Activated T-helper 1 cell treated with anti-CD3 and anti-CD28 coated beads, Interleukin-2, amount 50 U/mL, for 16 hours (primary cell): ENCODE measurements at regions not wholly inside any gene's neighbourhood (a gene's known extent, or its start where the extent isn't known, plus 50 kb on each side); places are given as distances from the start of the nearest gene placed in this dataset.

Source experiments
- DNase-seq, 2 donors: peaks; one replicate each; pipeline ENCODE4 v3.0.0-alpha.2; 2020; ENCODE audit warnings: low read depth in 1 of 2, low spot score in 1 of 2

- DNase-seq: no peak
Observed at GRCh38 chr2:220263300-220263699, 635.9 kb downstream of the SLC4A3 start.

- DNase-seq: no peak
Observed at GRCh38 chr2:220269367-220269766, 641.9 kb downstream of the SLC4A3 start.

- DNase-seq: no peak
Observed at GRCh38 chr2:220270481-220271070, 643.1 kb downstream of the SLC4A3 start.

GRCh38 chr2:220272656-220273055 is 645.2 kb downstream of the SLC4A3 start:
- no peak for DNase-seq

DNA sequence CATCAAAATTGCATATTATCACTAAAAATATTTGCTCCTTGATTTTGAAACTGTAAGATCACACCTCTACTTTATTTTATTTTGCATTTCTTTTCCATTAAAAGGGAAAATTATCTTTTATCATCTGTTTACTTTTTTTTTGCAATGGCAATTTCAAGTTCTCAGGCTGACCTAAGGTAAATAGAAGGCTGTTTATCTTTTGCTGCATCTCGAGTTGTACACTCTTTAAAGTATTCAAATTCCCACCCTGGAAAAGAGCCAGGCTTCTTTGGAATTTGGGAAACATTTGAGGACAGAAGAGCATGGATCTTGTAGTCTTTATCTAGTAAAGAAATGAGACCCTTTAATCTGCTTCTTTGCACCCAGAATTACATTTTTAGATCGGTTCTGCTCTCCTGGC is 645.7 kb downstream of the SLC4A3 start:
- DNase-seq: no peak

- no peak for DNase-seq
Observed at GRCh38 chr2:220275454-220275853, 648.0 kb downstream of the SLC4A3 start.

DNA sequence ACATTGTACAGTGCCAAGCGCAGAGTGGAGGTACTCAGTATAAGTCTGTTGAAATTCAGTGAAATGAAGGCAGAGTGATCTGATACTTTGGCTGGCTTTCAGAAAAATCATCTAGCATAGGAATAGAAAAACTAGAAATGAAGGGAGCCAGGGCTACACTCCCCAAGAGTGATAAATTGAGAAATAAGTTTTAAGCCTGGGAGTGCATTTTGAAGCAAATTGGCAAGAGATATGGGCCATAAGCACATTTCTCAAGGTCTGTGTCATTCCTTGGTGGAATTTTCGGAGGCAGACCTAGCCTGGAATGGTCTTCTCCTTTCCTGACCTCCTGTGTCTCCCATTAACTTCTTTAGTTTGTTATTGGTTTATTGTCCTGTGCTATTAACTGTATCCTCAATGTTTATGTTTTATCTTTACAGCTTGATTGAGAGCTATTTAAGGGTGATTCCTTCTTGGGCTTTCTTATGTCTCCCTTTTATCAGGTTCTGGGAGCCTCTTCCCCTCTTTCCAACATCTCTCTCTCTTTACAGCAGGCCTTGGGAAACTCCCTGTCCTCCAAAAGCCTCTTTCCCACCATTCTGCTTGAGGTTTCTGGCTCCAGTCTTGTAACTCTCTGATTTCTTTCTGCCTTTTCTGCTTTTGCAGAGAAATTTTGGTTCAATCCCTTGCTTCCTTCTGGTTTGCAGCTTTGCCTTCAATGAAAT is 649.5 kb downstream of the SLC4A3 start:
- no peak for DNase-seq

DNA sequence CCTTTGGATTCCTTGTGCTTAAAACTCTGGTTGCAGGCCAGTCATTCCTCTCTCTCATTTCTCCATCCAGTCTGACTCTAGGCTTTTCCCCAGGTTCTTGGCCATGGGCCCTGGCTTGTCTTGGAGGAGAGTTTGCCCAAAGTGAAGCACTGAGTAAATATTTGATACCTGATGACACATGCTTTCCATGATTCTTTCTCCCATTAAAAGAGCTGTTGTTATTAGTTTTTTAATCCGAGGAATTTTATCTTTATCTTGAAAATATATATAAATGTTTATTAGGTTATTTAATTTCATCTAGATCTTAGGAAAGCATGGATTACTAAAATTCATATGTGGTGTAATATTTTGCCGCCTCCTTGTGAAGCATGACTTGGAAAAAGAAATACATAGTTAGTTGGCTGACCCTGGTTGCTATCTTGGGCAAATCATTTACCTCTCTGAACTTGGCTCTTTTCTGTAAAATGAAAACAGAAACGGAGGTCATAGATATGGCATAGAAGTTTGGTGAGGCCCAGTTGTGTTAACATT is 650.1 kb downstream of the SLC4A3 start:
- DNase-seq: no peak

DNA sequence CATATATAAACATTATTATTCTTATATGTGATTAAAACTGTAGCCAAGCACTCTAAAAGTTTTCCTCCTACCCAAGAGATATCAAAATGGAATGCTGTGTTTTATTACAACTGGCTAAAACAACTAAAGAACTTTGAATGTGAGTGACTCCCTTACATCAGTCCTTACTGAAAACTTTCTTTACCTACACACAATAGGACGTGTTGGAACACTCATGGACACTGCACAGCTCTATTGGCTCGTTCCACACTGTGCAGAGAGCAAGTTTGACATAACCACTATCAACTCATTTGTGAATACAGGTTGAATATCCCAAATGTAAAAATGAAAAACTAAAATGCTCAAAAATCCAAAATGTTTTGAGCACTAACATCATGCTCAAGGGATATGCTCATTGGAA is 650.6 kb downstream of the SLC4A3 start:
- DNase-seq: no peak

- no peak for DNase-seq
Observed at GRCh38 chr2:220279372-220279771, 651.9 kb downstream of the SLC4A3 start.

DNA sequence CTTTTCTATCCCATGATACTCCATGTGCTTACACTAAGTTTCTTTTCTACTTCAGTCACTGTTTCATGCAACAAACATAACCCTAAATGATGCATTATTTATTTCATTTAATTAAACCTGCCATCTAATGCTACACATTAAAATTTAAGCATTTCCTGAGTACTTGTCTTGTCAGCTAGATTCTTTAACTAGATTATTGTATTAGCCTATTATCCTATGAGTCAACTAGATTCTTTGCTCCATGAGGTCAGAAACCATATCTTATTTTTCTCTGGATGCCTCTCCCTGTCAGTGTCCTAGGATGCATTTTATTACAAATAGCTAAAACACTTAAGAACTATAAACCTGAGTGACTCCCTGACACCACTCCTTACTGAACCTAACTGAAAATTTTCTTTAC is 652.4 kb downstream of the SLC4A3 start:
- DNase-seq: no peak

- no peak for DNase-seq
Observed at GRCh38 chr2:220280736-220281135, 653.3 kb downstream of the SLC4A3 start.

DNA sequence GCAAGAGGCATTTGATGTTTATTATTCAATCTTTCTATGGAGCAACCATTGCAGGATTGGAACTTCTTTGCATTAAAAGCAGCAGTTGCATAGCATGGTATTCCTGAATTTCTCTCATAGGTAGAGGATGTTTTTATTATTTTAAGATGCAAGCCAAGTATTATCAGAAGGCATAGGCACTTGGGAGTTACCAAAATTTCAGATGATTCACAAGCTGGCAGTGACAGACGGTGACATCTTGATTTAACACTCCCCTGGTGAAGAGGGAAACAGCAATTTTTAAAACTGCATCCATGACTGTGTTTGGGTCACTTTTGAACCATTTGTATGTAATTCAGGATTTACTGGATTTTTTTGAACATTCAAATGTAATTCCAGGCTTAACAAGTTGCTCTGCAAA is 654.3 kb downstream of the SLC4A3 start:
- no peak for DNase-seq

- DNase-seq: no peak
Observed at GRCh38 chr2:220282236-220282635, 654.8 kb downstream of the SLC4A3 start.

- no peak for DNase-seq
Observed at GRCh38 chr2:220293966-220294365, 666.5 kb downstream of the SLC4A3 start.

DNA sequence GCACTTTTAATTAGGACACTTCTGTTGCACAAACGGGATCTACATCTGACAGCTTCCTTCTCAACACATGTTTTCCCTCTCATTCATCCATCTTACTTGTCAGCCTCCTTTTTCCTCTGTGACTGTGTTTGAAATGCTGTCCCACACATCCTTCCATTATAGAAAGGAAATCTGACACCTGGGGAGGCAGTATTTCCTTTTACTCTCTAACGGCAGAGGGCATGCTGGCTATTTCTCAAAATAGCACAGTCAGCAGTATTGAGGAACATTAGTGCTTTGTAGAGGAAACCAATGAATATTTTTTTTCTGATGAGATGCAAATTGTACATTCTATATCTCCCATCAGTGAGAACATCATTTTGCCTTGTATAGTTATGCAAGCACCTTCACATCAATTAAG is 668.7 kb downstream of the SLC4A3 start:
- DNase-seq: no peak

GRCh38 chr2:220297093-220297492 is 669.7 kb downstream of the SLC4A3 start:
- DNase-seq: no peak

DNA sequence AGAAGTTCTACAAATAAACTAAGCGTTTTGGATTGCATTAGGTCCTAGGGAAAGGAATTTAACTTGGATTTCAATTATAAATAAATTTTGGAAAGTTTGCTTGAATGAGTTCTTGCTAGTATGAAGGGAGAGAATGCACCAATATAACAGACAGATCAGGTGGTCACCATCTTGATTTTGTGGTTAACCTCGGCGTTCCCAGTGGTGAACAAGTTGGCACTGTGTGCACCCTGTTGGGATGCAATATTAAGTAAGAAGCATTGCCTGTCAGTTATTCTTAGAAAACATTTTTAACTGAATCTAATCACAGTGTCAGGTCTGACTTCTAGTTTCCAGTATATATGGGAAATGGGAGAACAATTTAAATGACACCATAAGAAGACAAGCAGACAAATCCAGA is 673.4 kb downstream of the SLC4A3 start:
- DNase-seq: no peak

DNA sequence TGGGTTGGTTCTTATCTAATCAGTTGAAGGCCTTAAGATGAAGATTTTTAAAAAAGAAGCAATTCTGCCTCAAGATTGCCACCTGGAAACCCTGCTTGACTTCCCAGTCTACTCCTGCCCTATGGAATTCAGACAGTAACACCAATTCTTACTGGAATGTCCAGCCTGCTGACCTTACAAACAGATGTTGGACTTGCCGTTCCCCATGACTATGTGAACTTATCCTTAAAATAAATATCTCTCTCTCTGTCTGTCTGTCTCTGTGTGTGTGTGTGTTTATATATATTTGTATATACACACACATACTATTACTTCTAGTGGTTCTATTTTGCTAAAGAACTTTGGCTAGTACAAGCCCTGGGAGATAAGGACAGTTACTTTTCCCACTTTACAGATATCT is 675.3 kb downstream of the SLC4A3 start:
- no peak for DNase-seq

- no peak for DNase-seq
Observed at GRCh38 chr2:220309215-220309614, 681.8 kb downstream of the SLC4A3 start.

- no peak for DNase-seq
Observed at GRCh38 chr2:220310451-220310861, 683.0 kb downstream of the SLC4A3 start.

GRCh38 chr2:220315098-220315823 is 687.8 kb downstream of the SLC4A3 start:
- no peak for DNase-seq
